HepG2 (cell line): ENCODE measurements at regions not wholly inside any gene's neighbourhood (a gene's known extent, or its start where the extent isn't known, plus 50 kb on each side); places are given as distances from the start of the nearest gene placed in this dataset.
A peak's percentile ranks its signal among the peaks of the same experiment; 100 is the strongest.

Source experiments
- ARNT ChIP-seq: fragments of 450-650 bp; IDR thresholded peaks from 2 replicates; pipeline ENCODE4 v1.6.1; 2017
- CAMTA2 ChIP-seq: sonication (generic); formaldehyde crosslinking; IDR thresholded peaks from 2 replicates; pipeline ENCODE4 v1.4.0; 2020; ENCODE audit warnings: mild to moderate bottlenecking, missing genetic modification reagents, borderline replicate concordance
- DNMT3B ChIP-seq: conservative IDR thresholded peaks from 2 replicates; pipeline ENCODE4 v1.6.1; 2016; ENCODE audit warnings: missing biosample characterization, control low read depth
- GATAD1 ChIP-seq: IDR thresholded peaks from 2 replicates; pipeline ENCODE4 v1.6.1; 2016; ENCODE audit warnings: missing genetic modification reagents, missing compliant biosample characterization
- HHEX ChIP-seq: IDR thresholded peaks from 2 replicates; pipeline ENCODE4 v1.6.1; 2016; ENCODE audit warnings: control low read depth
- KLF6 ChIP-seq: IDR thresholded peaks from 2 replicates; pipeline ENCODE4 v1.8.0; 2016; ENCODE audit warnings: missing biosample characterization, missing genetic modification reagents
- KLF9 ChIP-seq: IDR thresholded peaks from 2 replicates; pipeline ENCODE4 v1.6.1; 2016; ENCODE audit warnings: low read depth
- MIXL1 ChIP-seq: IDR thresholded peaks from 2 replicates; pipeline ENCODE4 v1.6.1; 2016
- MYNN ChIP-seq: sonication (generic); formaldehyde crosslinking; IDR thresholded peaks from 2 replicates; pipeline ENCODE4 v1.4.0; 2020; ENCODE audit warnings: mild to moderate bottlenecking, low read depth, missing genetic modification reagents
- NPAS2 ChIP-seq: sonication (generic); formaldehyde crosslinking; IDR thresholded peaks from 2 replicates; pipeline ENCODE4 v1.8.0; 2022; ENCODE audit warnings: mild to moderate bottlenecking, missing genetic modification reagents, borderline replicate concordance
- NR2F1 ChIP-seq, 2 experiments: fragments of 450-650 bp in 1 of 2; formaldehyde crosslinking in 1 of 2; IDR thresholded peaks; 2 replicates each; pipeline versions ENCODE4 v1.5.0 to v1.6.1; 2016 to 2020; ENCODE audit warnings: mild to moderate bottlenecking in 1 of 2, missing compliant biosample characterization in 1 of 2, missing genetic modification reagents in 1 of 2, moderate library complexity in 1 of 2
- PAF1 ChIP-seq: IDR thresholded peaks from 2 replicates; pipeline ENCODE4 v1.6.1; 2016; ENCODE audit warnings: missing genetic modification reagents, missing compliant biosample characterization
- RARA ChIP-seq: IDR thresholded peaks from 2 replicates; pipeline ENCODE4 v1.6.1; 2016; ENCODE audit warnings: missing genetic modification reagents, missing compliant biosample characterization
- SALL1 ChIP-seq: sonication (generic); formaldehyde crosslinking; IDR thresholded peaks from 2 replicates; pipeline ENCODE4 v1.8.0; 2022; ENCODE audit warnings: mild to moderate bottlenecking, missing genetic modification reagents
- SOX13 ChIP-seq, 3 experiments: fragments of 450-650 bp in 1 of 3; sonication (generic) in 1 of 3; formaldehyde crosslinking in 1 of 3; IDR thresholded peaks in 2 of 3; conservative IDR thresholded peaks in 1 of 3; 2 replicates each; pipeline versions ENCODE4 v1.5.0 to v1.6.1; 2016 to 2020; ENCODE audit warnings: antibody characterized with exemption in 1 of 3, mild to moderate bottlenecking in 1 of 3, missing compliant biosample characterization in 1 of 3, missing genetic modification reagents in 1 of 3, moderate library complexity in 1 of 3
- SRSF1 ChIP-seq: fragments of 200-400 bp; formaldehyde crosslinking; optimal IDR thresholded peaks from 2 replicates; pipeline ENCODE3; 2017; ENCODE audit warnings: mild to moderate bottlenecking, low read depth, low read length, moderate library complexity
- TCF12 ChIP-seq, 2 experiments: fragments of 450-650 bp in 1 of 2; sonication (generic) in 1 of 2; formaldehyde crosslinking in 1 of 2; IDR thresholded peaks; 2 replicates each; pipeline versions ENCODE4 v1.6.1 to v1.8.0; 2017 to 2022; ENCODE audit warnings: antibody characterized with exemption in 1 of 2, mild to moderate bottlenecking in 1 of 2, missing genetic modification reagents in 1 of 2, moderate library complexity in 1 of 2
- TP53 ChIP-seq: sonication (generic); formaldehyde crosslinking; conservative IDR thresholded peaks from 2 replicates; pipeline ENCODE4 v1.4.0; 2020; ENCODE audit warnings: missing genetic modification reagents
- ZNF264 ChIP-seq: sonication (generic); formaldehyde crosslinking; IDR thresholded peaks from 2 replicates; pipeline ENCODE4 v1.4.0; 2020; ENCODE audit warnings: missing genetic modification reagents
- ZNF382 ChIP-seq: sonication (generic); formaldehyde crosslinking; IDR thresholded peaks from 2 replicates; pipeline ENCODE4 v1.5.0; 2020; ENCODE audit warnings: missing genetic modification reagents, mild to moderate bottlenecking, borderline replicate concordance
- ZNF749 ChIP-seq: sonication (generic); formaldehyde crosslinking; IDR thresholded peaks from 2 replicates; pipeline ENCODE4 v1.8.0; 2022; ENCODE audit warnings: mild to moderate bottlenecking, missing genetic modification reagents, moderate library complexity, borderline replicate concordance
- ZNF816 ChIP-seq: sonication (generic); formaldehyde crosslinking; IDR thresholded peaks from 2 replicates; pipeline ENCODE4 v1.8.0; 2022; ENCODE audit warnings: missing genetic modification reagents, mild to moderate bottlenecking, borderline replicate concordance
- ZSCAN12 ChIP-seq: sonication (generic); formaldehyde crosslinking; IDR thresholded peaks from 2 replicates; pipeline ENCODE4 v1.9.0; 2021; ENCODE audit warnings: mild to moderate bottlenecking, missing genetic modification reagents
- TF ChIP-seq, protein P1 (sequence below): sonication (generic); formaldehyde crosslinking; IDR thresholded peaks from 2 replicates; pipeline ENCODE4 v1.8.0; 2022; ENCODE audit warnings: mild to moderate bottlenecking, missing genetic modification reagents, borderline replicate concordance
- TF ChIP-seq, protein P2 (sequence below): sonication (generic); formaldehyde crosslinking; IDR thresholded peaks from 2 replicates; pipeline ENCODE4 v1.8.0; 2023; ENCODE audit warnings: mild to moderate bottlenecking, missing genetic modification reagents
- TF ChIP-seq, protein P3 (sequence below): IDR thresholded peaks from 2 replicates; pipeline ENCODE4 v1.6.1; 2016; ENCODE audit warnings: missing compliant biosample characterization, missing genetic modification reagents, borderline replicate concordance
- TF ChIP-seq, protein P4 (sequence below): IDR thresholded peaks from 2 replicates; pipeline ENCODE4 v1.6.1; 2012; ENCODE audit warnings: inconsistent platforms
- TF ChIP-seq, protein P5 (sequence below): sonication (generic); formaldehyde crosslinking; IDR thresholded peaks from 2 replicates; pipeline ENCODE4 v1.8.1; 2023; ENCODE audit warnings: mild to moderate bottlenecking, moderate library complexity, missing genetic modification reagents

DNA sequence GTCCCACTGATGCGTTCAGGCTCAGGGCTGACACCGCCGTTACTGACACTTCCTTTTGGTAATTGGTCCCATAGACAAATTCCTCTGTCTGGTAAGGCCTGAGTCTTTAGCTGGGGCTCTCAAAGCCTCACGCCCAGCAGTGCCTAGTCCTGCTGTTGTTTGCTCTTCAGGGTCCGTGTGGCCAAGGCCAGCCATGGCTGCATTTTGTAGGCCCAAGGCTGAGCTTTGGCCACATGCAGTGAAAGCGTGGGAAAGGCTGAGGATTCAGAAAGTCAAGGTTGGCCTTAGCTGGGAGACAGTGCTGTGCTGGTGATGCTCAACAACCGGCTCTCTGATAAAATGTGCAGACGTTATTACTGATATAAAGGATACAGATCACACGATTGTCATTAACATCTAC, 63.5 kb upstream of the C1orf174 start (continued):
- TF ChIP-seq GATAD1 (CRISPR knock-in tag): no peak
- no peak for TF ChIP-seq TP53
- TF ChIP-seq HHEX: no peak
- TF ChIP-seq, protein P1, sequence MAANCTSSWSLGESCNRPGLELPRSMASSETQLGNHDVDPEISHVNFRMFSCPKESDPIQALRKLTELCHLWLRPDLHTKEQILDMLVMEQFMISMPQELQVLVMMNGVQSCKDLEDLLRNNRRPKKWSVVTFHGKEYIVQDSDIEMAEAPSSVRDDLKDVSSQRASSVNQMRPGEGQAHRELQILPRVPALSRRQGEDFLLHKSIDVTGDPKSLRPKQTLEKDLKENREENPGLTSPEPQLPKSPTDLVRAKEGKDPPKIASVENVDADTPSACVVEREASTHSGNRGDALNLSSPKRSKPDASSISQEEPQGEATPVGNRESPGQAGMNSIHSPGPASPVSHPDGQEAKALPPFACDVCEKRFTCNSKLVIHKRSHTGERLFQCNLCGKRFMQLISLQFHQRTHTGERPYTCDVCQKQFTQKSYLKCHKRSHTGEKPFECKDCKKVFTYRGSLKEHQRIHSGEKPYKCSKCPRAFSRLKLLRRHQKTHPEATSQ (CRISPR knock-in tag): no peak
- TF ChIP-seq RARA (CRISPR knock-in tag): peak; percentile 66
- no peak for TF ChIP-seq NR2F1 (CRISPR knock-in tag; IDR thresholded peaks at IDR 0.05)
- no peak for TF ChIP-seq TCF12 (IDR thresholded peaks at IDR 0.05)
- TF ChIP-seq TCF12 (CRISPR knock-in tag; IDR thresholded peaks at IDR 0.05): no peak
- peak; percentile 81 for TF ChIP-seq SALL1
- no peak for TF ChIP-seq ZSCAN12 (CRISPR knock-in tag)
- TF ChIP-seq, protein P2, sequence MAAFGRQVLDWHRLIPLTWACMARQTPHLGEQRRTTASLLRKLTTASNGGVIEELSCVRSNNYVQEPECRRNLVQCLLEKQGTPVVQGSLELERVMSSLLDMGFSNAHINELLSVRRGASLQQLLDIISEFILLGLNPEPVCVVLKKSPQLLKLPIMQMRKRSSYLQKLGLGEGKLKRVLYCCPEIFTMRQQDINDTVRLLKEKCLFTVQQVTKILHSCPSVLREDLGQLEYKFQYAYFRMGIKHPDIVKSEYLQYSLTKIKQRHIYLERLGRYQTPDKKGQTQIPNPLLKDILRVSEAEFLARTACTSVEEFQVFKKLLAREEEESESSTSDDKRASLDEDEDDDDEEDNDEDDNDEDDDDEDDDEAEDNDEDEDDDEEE (CRISPR knock-in tag): no peak
- no peak for TF ChIP-seq CAMTA2 (CRISPR knock-in tag)
- TF ChIP-seq SRSF1: no peak
- TF ChIP-seq SOX13 (IDR thresholded peaks at IDR 0.05): no peak
- TF ChIP-seq SOX13 (CRISPR knock-in tag; conservative IDR thresholded peaks at IDR 0.05 in 1 of 2, IDR thresholded peaks at IDR 0.05 in 1 of 2): no peak
- TF ChIP-seq KLF9 (CRISPR knock-in tag): no peak
- no peak for TF ChIP-seq MYNN
- no peak for TF ChIP-seq ZNF264 (CRISPR knock-in tag)
- TF ChIP-seq, protein P3, sequence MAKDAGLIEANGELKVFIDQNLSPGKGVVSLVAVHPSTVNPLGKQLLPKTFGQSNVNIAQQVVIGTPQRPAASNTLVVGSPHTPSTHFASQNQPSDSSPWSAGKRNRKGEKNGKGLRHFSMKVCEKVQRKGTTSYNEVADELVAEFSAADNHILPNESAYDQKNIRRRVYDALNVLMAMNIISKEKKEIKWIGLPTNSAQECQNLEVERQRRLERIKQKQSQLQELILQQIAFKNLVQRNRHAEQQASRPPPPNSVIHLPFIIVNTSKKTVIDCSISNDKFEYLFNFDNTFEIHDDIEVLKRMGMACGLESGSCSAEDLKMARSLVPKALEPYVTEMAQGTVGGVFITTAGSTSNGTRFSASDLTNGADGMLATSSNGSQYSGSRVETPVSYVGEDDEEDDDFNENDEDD (CRISPR knock-in tag): peak; percentile 59; the same call in 1 of the 2 replicates
- no peak for TF ChIP-seq KLF6
- TF ChIP-seq, protein P4, sequence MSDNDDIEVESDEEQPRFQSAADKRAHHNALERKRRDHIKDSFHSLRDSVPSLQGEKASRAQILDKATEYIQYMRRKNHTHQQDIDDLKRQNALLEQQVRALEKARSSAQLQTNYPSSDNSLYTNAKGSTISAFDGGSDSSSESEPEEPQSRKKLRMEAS: peak; percentile 87
- TF ChIP-seq PAF1 (CRISPR knock-in tag): no peak
- TF ChIP-seq NPAS2: no peak
- no peak for TF ChIP-seq ARNT
- no peak for TF ChIP-seq ZNF816 (CRISPR knock-in tag)
- 0 out of 2 replicates have a peak, but pooled peaks have one; percentile 18 for TF ChIP-seq MIXL1
- TF ChIP-seq, protein P5, sequence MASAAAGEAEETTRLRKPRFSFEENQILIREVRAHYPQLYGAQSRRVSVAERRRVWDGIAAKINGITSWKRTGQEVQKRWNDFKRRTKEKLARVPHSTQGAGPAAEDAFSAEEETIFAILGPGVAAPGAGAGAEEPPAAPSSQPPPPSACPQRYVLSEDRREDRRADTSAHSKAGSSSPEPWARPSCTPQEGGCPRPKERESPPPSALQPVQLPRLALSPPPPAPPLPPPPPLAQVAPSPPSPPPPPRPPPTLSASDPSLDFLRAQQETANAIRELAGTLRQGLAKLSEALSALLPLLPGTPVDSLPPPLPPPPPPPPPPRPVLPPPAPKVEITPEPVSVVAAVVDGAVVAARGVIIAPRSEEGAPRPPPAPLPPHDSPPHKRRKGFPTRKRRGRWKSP (CRISPR knock-in tag): no peak
- no peak for TF ChIP-seq ZNF382 (CRISPR knock-in tag)
- no peak for TF ChIP-seq ZNF749
- no peak for TF ChIP-seq DNMT3B (CRISPR knock-in tag)
